A549 (cell line): ENCODE measurements at regions not wholly inside any gene's neighbourhood (a gene's known extent, or its start where the extent isn't known, plus 50 kb on each side); places are given as distances from the start of the nearest gene placed in this dataset.

Experiments
- ATAC-seq, 2 experiments: fragments of 200-7000 bp in 1 of 2; fragments of >200 bp in 1 of 2; cut with Nextera tagmentation in 1 of 2; cut with Tn5 transposase in 1 of 2; 3 replicates each; pipeline versions ENCODE4 v1.8.0 to v1.9.1; 2018 to 2020; ENCODE audit warnings: mild to moderate bottlenecking in 1 of 2, moderate library complexity in 1 of 2
- CTCF ChIA-PET: fragments of 300-600 bp; sonication (Branson Sonifier 250); formaldehyde crosslinking; extraction: SDS; loops from one replicate; lab custom pipeline; 2021; ENCODE audit warnings: antibody characterized with exemption, inconsistent platforms; lab: Yijun Ruan, JAX
- POLR2A ChIA-PET: fragments of 350-600 bp; formaldehyde crosslinking; extraction: SDS; loops from one replicate; lab custom pipeline; 2021; ENCODE audit warnings: antibody characterized with exemption, inconsistent platforms; lab: Yijun Ruan, JAX
- DNase-seq, 2 experiments: peaks; one replicate each; pipeline versions ENCODE4 v3.0.0 to v3.0.0-alpha.2; 2011 to 2016; ENCODE audit warnings: low read depth in 1 of 2, low spot score in 1 of 2
- FAIRE-seq: peaks from 2 replicates; lab custom pipeline; 2011; peaks lifted over from hg19 to GRCh38; lab: Jason Lieb, UNC
- H3K27ac ChIP-seq, 2 experiments: fragments of >200 bp; sonication (Bioruptor Twin); formaldehyde crosslinking; 3 replicates each; pipeline ENCODE4 v1.5.1; 2016 to 2017
- H3K4me1 ChIP-seq: fragments of >200 bp; sonication (Bioruptor Twin); formaldehyde crosslinking; 3 replicates; pipeline ENCODE4 v1.6.1; 2016
- H3K4me2 ChIP-seq: fragments of >200 bp; sonication (Bioruptor Twin); formaldehyde crosslinking; 3 replicates; pipeline ENCODE4 v1.6.1; 2016
- H3K4me3 ChIP-seq: fragments of >200 bp; sonication (Bioruptor Twin); formaldehyde crosslinking; 3 replicates; pipeline ENCODE4 v1.5.1; 2016
- H3K9me3 ChIP-seq: fragments of >200 bp; sonication (Bioruptor Twin); formaldehyde crosslinking; 3 replicates; pipeline ENCODE4 v1.6.1; 2016
- BCL3 ChIP-seq: fragments of >200 bp; sonication (Bioruptor Twin); formaldehyde crosslinking; IDR thresholded peaks from 3 replicates; pipeline ENCODE4 v1.6.1; 2016
- CBX2 ChIP-seq: fragments of 200-600 bp; sonication (generic); IDR thresholded peaks from 2 replicates; pipeline ENCODE4 v1.6.1; 2016; ENCODE audit warnings: low read depth, mild to moderate bottlenecking, borderline replicate concordance
- CTCF ChIP-seq: fragments of >200 bp; sonication (Bioruptor Twin); formaldehyde crosslinking; IDR thresholded peaks from 3 replicates; pipeline ENCODE4 v1.5.1; 2016
- EHF ChIP-seq: fragments of 250-450 bp; sonication (Bioruptor Pico); IDR thresholded peaks from 2 replicates; pipeline ENCODE4 v1.5.0; 2020; ENCODE audit warnings: mild to moderate bottlenecking
- ESRRA ChIP-seq: fragments of 150-350 bp; IDR thresholded peaks from 2 replicates; pipeline ENCODE4 v1.6.1; 2014; ENCODE audit warnings: mild to moderate bottlenecking, low read length, borderline replicate concordance
- HOXB13 ChIP-seq: fragments of 250-450 bp; sonication (Bioruptor Pico); IDR thresholded peaks from 2 replicates; pipeline ENCODE4 v1.5.0; 2020; ENCODE audit warnings: low read depth, mild to moderate bottlenecking, moderate library complexity
- HOXB5 ChIP-seq: fragments of 250-450 bp; sonication (Bioruptor Pico); IDR thresholded peaks from 2 replicates; pipeline ENCODE4 v1.5.0; 2020; ENCODE audit warnings: mild to moderate bottlenecking, moderate library complexity
- KDM1A ChIP-seq: fragments of 200-600 bp; sonication (generic); IDR thresholded peaks from 2 replicates; pipeline ENCODE4 v1.6.1; 2016; ENCODE audit warnings: low read depth, mild to moderate bottlenecking
- KDM5A ChIP-seq: fragments of 200-600 bp; sonication (generic); IDR thresholded peaks from 2 replicates; pipeline ENCODE4 v1.6.1; 2016; ENCODE audit warnings: antibody characterized with exemption, mild to moderate bottlenecking
- MYC ChIP-seq: IDR thresholded peaks from 2 replicates; pipeline ENCODE4 v1.6.1; 2012; ENCODE audit warnings: mild to moderate bottlenecking, inconsistent platforms, low read length, improper control_type of control experiment, borderline replicate concordance
- POLR2AphosphoS2 ChIP-seq: conservative IDR thresholded peaks from 2 replicates; pipeline ENCODE4 v1.6.1; 2012; ENCODE audit warnings: low read length, improper control_type of control experiment, inconsistent platforms
- RAD21 ChIP-seq, 2 experiments: fragments of >200 bp in 1 of 2; sonication (Bioruptor Twin) in 1 of 2; formaldehyde crosslinking in 1 of 2; IDR thresholded peaks in 1 of 2; conservative IDR thresholded peaks in 1 of 2; 2 replicates in 1 of 2; 3 replicates in 1 of 2; pipeline ENCODE4 v1.6.1; 2012 to 2018; ENCODE audit warnings: inconsistent platforms in 1 of 2
- RFX5 ChIP-seq: fragments of 450-650 bp; IDR thresholded peaks from 2 replicates; pipeline ENCODE4 v1.7.1; 2014; ENCODE audit warnings: antibody characterized with exemption, mild to moderate bottlenecking, moderate library complexity
- TP53 ChIP-seq: fragments of 250-450 bp; sonication (Bioruptor Pico); IDR thresholded peaks from 2 replicates; pipeline ENCODE4 v1.5.0; 2021; ENCODE audit warnings: mild to moderate bottlenecking, moderate library complexity
- ZFP36 ChIP-seq: fragments of 450-650 bp; IDR thresholded peaks from 2 replicates; pipeline ENCODE4 v1.6.1; 2014; ENCODE audit warnings: borderline replicate concordance; ENCODE audit not compliant: partially characterized antibody
- ZSCAN20 ChIP-seq: fragments of 250-450 bp; sonication (Bioruptor Pico); IDR thresholded peaks from 2 replicates; pipeline ENCODE4 v1.8.0; 2022; ENCODE audit warnings: mild to moderate bottlenecking, moderate library complexity
- WGBS: methylation state at CpG from one replicate; pipeline ENCODE4 v1.1.6; 2017; ENCODE audit errors: missing lambda C conversion rate; 5-methylcytosine and 5-hydroxymethylcytosine counted together
- TF ChIP-seq, protein P1 (sequence below): fragments of 250-450 bp; sonication (Bioruptor Pico); IDR thresholded peaks from 2 replicates; pipeline ENCODE4 v1.5.0; 2020; ENCODE audit warnings: low read depth, mild to moderate bottlenecking, moderate library complexity
- TF ChIP-seq, protein P2 (sequence below): fragments of 250-450 bp; sonication (Bioruptor Pico); IDR thresholded peaks from 2 replicates; pipeline ENCODE4 v1.5.0; 2021; ENCODE audit warnings: mild to moderate bottlenecking, moderate library complexity, borderline replicate concordance
- TF ChIP-seq, protein P3 (sequence below): IDR thresholded peaks from 2 replicates; pipeline ENCODE4 v1.6.1; 2012
- TF ChIP-seq, protein P4 (sequence below): fragments of >200 bp; sonication (Bioruptor Twin); formaldehyde crosslinking; IDR thresholded peaks from 2 replicates; pipeline ENCODE4 v1.6.1; 2016

DNA sequence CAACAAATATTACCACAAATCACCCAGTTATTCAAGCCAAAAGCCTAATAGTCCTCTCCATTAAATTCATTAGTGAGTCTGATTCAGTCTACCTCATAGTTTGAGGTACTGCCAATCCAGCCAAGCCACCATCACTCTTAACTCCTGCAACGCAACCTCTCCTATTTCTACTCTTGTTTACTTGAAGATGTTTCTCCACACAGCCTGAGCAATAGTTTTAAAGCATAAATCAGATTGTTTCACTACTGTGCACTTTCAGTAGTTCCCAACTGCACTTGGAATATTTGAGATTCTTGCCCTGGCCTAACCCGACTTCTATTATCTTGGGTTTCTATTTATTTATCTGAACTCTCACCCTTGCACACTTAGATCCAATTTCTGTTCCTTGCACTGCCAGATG, 85.5 kb downstream of the YIPF5 start:
- ATAC-seq (no peak), DNase-seq (no peak), FAIRE-seq (no peak)
- ChIA-PET CTCF (no interaction called here), POLR2A (no interaction called here)
- Histone ChIP-seq H3K4me2 (no peak overlapping the region), H3K9me3 (no peaks in the 10 kb centered on the region), H3K27ac (no peak overlapping the region), H3K4me3 (no peak overlapping the region), H3K4me1 (no peaks in the 10 kb centered on the region)
- WGBS: 75% methylated on average over 2 of the region's 2 CpGs
- TF ChIP-seq BCL3 (no peak), ZFP36 (no peak), CTCF (no peak), CBX2 (no peak), HOXB5 (CRISPR knock-in tag) (no peak), KDM1A (no peak), EHF (CRISPR knock-in tag) (no peak), POLR2AphosphoS2 (no peak)
- TF ChIP-seq, protein P1, sequence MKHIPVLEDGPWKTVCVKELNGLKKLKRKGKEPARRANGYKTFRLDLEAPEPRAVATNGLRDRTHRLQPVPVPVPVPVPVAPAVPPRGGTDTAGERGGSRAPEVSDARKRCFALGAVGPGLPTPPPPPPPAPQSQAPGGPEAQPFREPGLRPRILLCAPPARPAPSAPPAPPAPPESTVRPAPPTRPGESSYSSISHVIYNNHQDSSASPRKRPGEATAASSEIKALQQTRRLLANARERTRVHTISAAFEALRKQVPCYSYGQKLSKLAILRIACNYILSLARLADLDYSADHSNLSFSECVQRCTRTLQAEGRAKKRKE: no peak

- Histone ChIP-seq H3K4me1 (no peaks in the 10 kb centered on the region), H3K9me3 (no peaks in the 10 kb centered on the region), H3K4me2 (no peak overlapping the region), H3K27ac (no peak overlapping the region), H3K4me3 (no peak overlapping the region)
- DNase-seq: no peak
- WGBS: 57% methylated on average over 3 of the region's 3 CpGs
- TF ChIP-seq, protein P2, sequence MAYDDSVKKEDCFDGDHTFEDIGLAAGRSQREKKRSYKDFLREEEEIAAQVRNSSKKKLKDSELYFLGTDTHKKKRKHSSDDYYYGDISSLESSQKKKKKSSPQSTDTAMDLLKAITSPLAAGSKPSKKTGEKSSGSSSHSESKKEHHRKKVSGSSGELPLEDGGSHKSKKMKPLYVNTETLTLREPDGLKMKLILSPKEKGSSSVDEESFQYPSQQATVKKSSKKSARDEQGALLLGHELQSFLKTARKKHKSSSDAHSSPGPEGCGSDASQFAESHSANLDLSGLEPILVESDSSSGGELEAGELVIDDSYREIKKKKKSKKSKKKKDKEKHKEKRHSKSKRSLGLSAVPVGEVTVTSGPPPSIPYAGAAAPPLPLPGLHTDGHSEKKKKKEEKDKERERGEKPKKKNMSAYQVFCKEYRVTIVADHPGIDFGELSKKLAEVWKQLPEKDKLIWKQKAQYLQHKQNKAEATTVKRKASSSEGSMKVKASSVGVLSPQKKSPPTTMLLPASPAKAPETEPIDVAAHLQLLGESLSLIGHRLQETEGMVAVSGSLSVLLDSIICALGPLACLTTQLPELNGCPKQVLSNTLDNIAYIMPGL (CRISPR knock-in tag): no peak
- no peak for TF ChIP-seq POLR2AphosphoS2
- TF ChIP-seq, protein P3, sequence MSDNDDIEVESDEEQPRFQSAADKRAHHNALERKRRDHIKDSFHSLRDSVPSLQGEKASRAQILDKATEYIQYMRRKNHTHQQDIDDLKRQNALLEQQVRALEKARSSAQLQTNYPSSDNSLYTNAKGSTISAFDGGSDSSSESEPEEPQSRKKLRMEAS: no peak
- TF ChIP-seq RAD21 (conservative IDR thresholded peaks at IDR 0.05 in 1 of 2, IDR thresholded peaks at IDR 0.05 in 1 of 2): no peak
- no peak for ATAC-seq
- FAIRE-seq: peak; percentile 13
- ChIA-PET POLR2A (no interaction called here), CTCF (no interaction called here)
Measured at GRCh38 chr5:144085381-144085780, 85.1 kb downstream of the YIPF5 start.

DNA sequence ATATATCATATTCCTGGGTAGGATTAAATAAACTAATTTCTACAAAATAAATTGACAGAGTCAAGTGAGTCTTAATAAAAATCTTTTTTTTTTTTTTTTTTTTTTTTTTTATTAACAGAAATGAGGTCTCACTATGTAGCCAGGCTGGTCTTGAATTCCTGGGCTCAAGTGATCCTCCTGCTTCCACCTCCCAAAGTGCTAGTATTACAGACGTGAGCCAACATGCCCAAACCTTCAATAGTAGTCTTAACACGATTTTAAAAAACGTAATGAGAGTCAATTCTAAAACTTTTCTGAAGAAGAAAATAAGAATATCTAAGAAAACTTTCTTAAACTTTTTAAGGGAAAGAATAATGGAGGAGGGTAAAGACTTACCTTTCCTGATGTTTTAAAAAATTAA, 84.2 kb downstream of the YIPF5 start:
- WGBS: 57% methylated on average over 3 of the region's 3 CpGs
- ChIA-PET POLR2A (no interaction called here), CTCF (no interaction called here)
- Histone ChIP-seq H3K4me3 (no peak overlapping the region), H3K27ac (no peak overlapping the region), H3K4me2 (no peak overlapping the region), H3K4me1 (no peaks in the 10 kb centered on the region), H3K9me3 (no peaks in the 10 kb centered on the region)
- no peak for DNase-seq
- TF ChIP-seq HOXB13 (no peak), ZFP36 (no peak), RFX5 (no peak), KDM5A (no peak), MYC (no peak), TP53 (no peak), ESRRA (no peak), ZSCAN20 (no peak)
- TF ChIP-seq, protein P4, sequence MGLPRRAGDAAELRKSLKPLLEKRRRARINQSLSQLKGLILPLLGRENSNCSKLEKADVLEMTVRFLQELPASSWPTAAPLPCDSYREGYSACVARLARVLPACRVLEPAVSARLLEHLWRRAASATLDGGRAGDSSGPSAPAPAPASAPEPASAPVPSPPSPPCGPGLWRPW: no peak
- no peak for FAIRE-seq
- ATAC-seq: no peak
